SK-N-SH treated with all-trans-retinoic acid at 6 μM for 48 hours (cell line): ENCODE measurements at regions not wholly inside any gene's neighbourhood (a gene's known extent, or its start where the extent isn't known, plus 50 kb on each side); places are given as distances from the start of the nearest gene placed in this dataset.
"Not testable (repeated sequence)": the region's sequence is repeated elsewhere in the genome, so short reads cannot be mapped to it uniquely, and the experiment has no call there.

Source experiments
- ATAC-seq: fragments of 200-7000 bp; cut with Tn5 transposase; 3 replicates; pipeline ENCODE4 v1.9.1; 2020; ENCODE audit warnings: mild to moderate bottlenecking, moderate library complexity
- ARNTL ChIP-seq: fragments of 450-650 bp; formaldehyde crosslinking; IDR thresholded peaks from 2 replicates; pipeline ENCODE4 v1.5.0; 2020; ENCODE audit warnings: low read depth, mild to moderate bottlenecking, moderate library complexity, borderline replicate concordance
- BACH2 ChIP-seq: fragments of 250-450 bp; sonication (Bioruptor Pico); IDR thresholded peaks from 2 replicates; pipeline ENCODE4 v1.9.0; 2021; ENCODE audit warnings: mild to moderate bottlenecking, borderline replicate concordance
- CSDC2 ChIP-seq: fragments of 250-450 bp; sonication (Bioruptor Pico); IDR thresholded peaks from 2 replicates; pipeline ENCODE4 v1.5.0; 2020; ENCODE audit warnings: mild to moderate bottlenecking, moderate library complexity
- CSRNP3 ChIP-seq: fragments of 250-450 bp; sonication (Bioruptor Pico); IDR thresholded peaks from 2 replicates; pipeline ENCODE4 v1.5.1; 2021; ENCODE audit warnings: mild to moderate bottlenecking, moderate library complexity
- ESRRG ChIP-seq: fragments of 250-450 bp; sonication (Bioruptor Pico); IDR thresholded peaks from 2 replicates; pipeline ENCODE4 v1.6.1; 2021; ENCODE audit warnings: mild to moderate bottlenecking
- GLIS3 ChIP-seq: fragments of 250-450 bp; sonication (Bioruptor Pico); IDR thresholded peaks from 2 replicates; pipeline ENCODE4 v1.5.0; 2020; ENCODE audit warnings: mild to moderate bottlenecking, moderate library complexity
- ISL1 ChIP-seq: fragments of 250-450 bp; sonication (Bioruptor Pico); IDR thresholded peaks from 2 replicates; pipeline ENCODE4 v2.1.2; 2022; ENCODE audit warnings: mild to moderate bottlenecking, moderate library complexity
- OSR1 ChIP-seq: fragments of 250-450 bp; sonication (Bioruptor Pico); IDR thresholded peaks from 2 replicates; pipeline ENCODE4 v1.8.0; 2022; ENCODE audit warnings: moderate library complexity, mild to moderate bottlenecking, inconsistent platforms
- PATZ1 ChIP-seq: fragments of 250-450 bp; sonication (Bioruptor Pico); IDR thresholded peaks from 2 replicates; pipeline ENCODE4 v1.8.0; 2020; ENCODE audit warnings: mild to moderate bottlenecking, moderate library complexity, borderline replicate concordance
- PPARA ChIP-seq: fragments of 250-450 bp; sonication (Bioruptor Pico); IDR thresholded peaks from 2 replicates; pipeline ENCODE4 v1.5.0; 2020; ENCODE audit warnings: mild to moderate bottlenecking, borderline replicate concordance
- RARB ChIP-seq: fragments of 250-450 bp; sonication (Bioruptor Pico); IDR thresholded peaks from 2 replicates; pipeline ENCODE4 v1.8.0; 2021; ENCODE audit warnings: mild to moderate bottlenecking, moderate library complexity
- SNAI2 ChIP-seq: fragments of 250-450 bp; sonication (Bioruptor Pico); IDR thresholded peaks from 2 replicates; pipeline ENCODE4 v1.5.0; 2020; ENCODE audit warnings: mild to moderate bottlenecking, moderate library complexity
- TCF4 ChIP-seq: fragments of 250-450 bp; sonication (Bioruptor Pico); IDR thresholded peaks from 2 replicates; pipeline ENCODE4 v1.8.0; 2021; ENCODE audit warnings: mild to moderate bottlenecking, moderate library complexity, borderline replicate concordance
- TOX ChIP-seq: fragments of 250-450 bp; sonication (Bioruptor Pico); IDR thresholded peaks from 2 replicates; pipeline ENCODE4 v1.8.0; 2021; ENCODE audit warnings: mild to moderate bottlenecking, moderate library complexity, borderline replicate concordance
- TSHZ2 ChIP-seq: fragments of 250-450 bp; sonication (Bioruptor Pico); IDR thresholded peaks from 2 replicates; pipeline ENCODE4 v1.5.0; 2020; ENCODE audit warnings: mild to moderate bottlenecking, moderate library complexity
- ZC3H10 ChIP-seq: fragments of 250-450 bp; sonication (Bioruptor Pico); IDR thresholded peaks from 2 replicates; pipeline ENCODE4 v1.5.1; 2021; ENCODE audit warnings: mild to moderate bottlenecking, moderate library complexity
- ZFP30 ChIP-seq: fragments of 450-650 bp; formaldehyde crosslinking; IDR thresholded peaks from 2 replicates; pipeline ENCODE4 v1.5.0; 2022; ENCODE audit warnings: mild to moderate bottlenecking, moderate library complexity
- ZNF565 ChIP-seq: fragments of 450-650 bp; formaldehyde crosslinking; conservative IDR thresholded peaks from 2 replicates; pipeline ENCODE4 v1.5.0; 2020; ENCODE audit warnings: low read depth, mild to moderate bottlenecking, moderate library complexity
- ZNF70 ChIP-seq: fragments of 450-650 bp; formaldehyde crosslinking; IDR thresholded peaks from 2 replicates; pipeline ENCODE4 v1.5.0; 2020; ENCODE audit warnings: mild to moderate bottlenecking, moderate library complexity
- ZNF8 ChIP-seq: fragments of 450-650 bp; formaldehyde crosslinking; IDR thresholded peaks from 2 replicates; pipeline ENCODE4 v1.5.0; 2020; ENCODE audit warnings: mild to moderate bottlenecking, moderate library complexity

- TF ChIP-seq ESRRG (CRISPR knock-in tag) (no peak), SNAI2 (no peak), CSDC2 (no peak), PPARA (no peak), RARB (CRISPR knock-in tag) (no peak), CSRNP3 (no peak), TSHZ2 (CRISPR knock-in tag) (no peak)
Measured at GRCh38 chr16:77509796-77510195, 75.0 kb upstream of the ADAMTS18 start.

GRCh38 chr16:77511053-77511452 is 76.2 kb upstream of the ADAMTS18 start:
- no peak for TF ChIP-seq ZNF8 (CRISPR knock-in tag)
- TF ChIP-seq OSR1 (CRISPR knock-in tag): no peak
- no peak for TF ChIP-seq TCF4 (CRISPR knock-in tag)
- no peak for TF ChIP-seq ZC3H10 (CRISPR knock-in tag)
- no peak for TF ChIP-seq TSHZ2 (CRISPR knock-in tag)
- no peak for TF ChIP-seq ESRRG (CRISPR knock-in tag)
- TF ChIP-seq ISL1: no peak
- TF ChIP-seq BACH2: no peak
- TF ChIP-seq ZNF565: no peak
- TF ChIP-seq ZFP30 (CRISPR knock-in tag): no peak
- TF ChIP-seq SNAI2: no peak
- TF ChIP-seq TOX: no peak
- no peak for TF ChIP-seq RARB (CRISPR knock-in tag)
- TF ChIP-seq GLIS3 (CRISPR knock-in tag): no peak
- TF ChIP-seq CSDC2: no peak
- no peak for ATAC-seq

More at GRCh38 chr16:77509796-77510195, 75.0 kb upstream of the ADAMTS18 start:
- no peak for ATAC-seq

- TF ChIP-seq TCF4 (CRISPR knock-in tag) (no peak), OSR1 (CRISPR knock-in tag) (no peak), ARNTL (CRISPR knock-in tag) (no peak), SNAI2 (no peak), BACH2 (no peak), GLIS3 (CRISPR knock-in tag) (no peak), PPARA (no peak), ZNF70 (CRISPR knock-in tag) (no peak), ESRRG (CRISPR knock-in tag) (no peak), CSDC2 (no peak), PATZ1 (no peak), ZC3H10 (CRISPR knock-in tag) (no peak), RARB (CRISPR knock-in tag) (no peak), ISL1 (no peak), TOX (no peak), ZNF565 (no peak), ZFP30 (CRISPR knock-in tag) (no peak)
- ATAC-seq: no peak
Measured at GRCh38 chr16:77514500-77515220, 79.8 kb upstream of the ADAMTS18 start.

GRCh38 chr16:77525226-77525625 is 90.4 kb upstream of the ADAMTS18 start:
- ATAC-seq: not testable (repeated sequence)
